ENCODE measurements at regions not wholly inside any gene's neighbourhood (a gene's known extent, or its start where the extent isn't known, plus 50 kb on each side); places are given as distances from the start of the nearest gene placed in this dataset.

GRCh38 chr11:42093541-42093940 is 634.1 kb upstream of the LRRC4C start:
- no peak for TF ChIP-seq CTCF (IDR thresholded peaks at IDR 0.05; ENCODE audit: poor library complexity, severe bottlenecking)
- no peaks in the 10 kb centered on the region for H3K9me3 ChIP-seq (ENCODE audit: severe bottlenecking)
- H3K27ac ChIP-seq (ENCODE audit: poor library complexity, severe bottlenecking): no peak overlapping the region
- H3K36me3 ChIP-seq (ENCODE audit: low read depth): no peaks in the 10 kb centered on the region
- H3K27me3 ChIP-seq (ENCODE audit: insufficient read depth, poor library complexity, severe bottlenecking): no peaks in the 10 kb centered on the region
- H3K4me1 ChIP-seq (ENCODE audit: insufficient read depth, poor library complexity, severe bottlenecking): no peaks in the 10 kb centered on the region
- no peak for ATAC-seq (ENCODE audit: low read depth)
- no peak overlapping the region for H3K4me3 ChIP-seq (ENCODE audit: severe bottlenecking)
- no peak for DNase-seq (ENCODE audit: low spot score)

- Histone ChIP-seq H3K27ac (ENCODE audit: poor library complexity, severe bottlenecking) (no peak overlapping the region), H3K9me3 (ENCODE audit: severe bottlenecking) (no peaks in the 10 kb centered on the region), H3K4me1 (ENCODE audit: insufficient read depth, poor library complexity, severe bottlenecking) (no peaks in the 10 kb centered on the region), H3K27me3 (ENCODE audit: insufficient read depth, poor library complexity, severe bottlenecking) (no peaks in the 10 kb centered on the region), H3K36me3 (ENCODE audit: low read depth) (no peaks in the 10 kb centered on the region), H3K4me3 (ENCODE audit: severe bottlenecking) (no peak overlapping the region)
- ATAC-seq (ENCODE audit: low read depth) (no peak), DNase-seq (ENCODE audit: low spot score) (no peak)
- no peak for TF ChIP-seq CTCF (IDR thresholded peaks at IDR 0.05; ENCODE audit: poor library complexity, severe bottlenecking)
Measured at GRCh38 chr11:42098075-42098474, 638.6 kb upstream of the LRRC4C start.

- H3K4me3 ChIP-seq (ENCODE audit: severe bottlenecking): no peak overlapping the region
- H3K27ac ChIP-seq (ENCODE audit: poor library complexity, severe bottlenecking): no peak overlapping the region
- no peak for DNase-seq (ENCODE audit: low spot score)
- H3K9me3 ChIP-seq (ENCODE audit: severe bottlenecking): no peaks in the 10 kb centered on the region
- ATAC-seq (ENCODE audit: low read depth): no peak
- H3K27me3 ChIP-seq (ENCODE audit: insufficient read depth, poor library complexity, severe bottlenecking): no peaks in the 10 kb centered on the region
- TF ChIP-seq CTCF (IDR thresholded peaks at IDR 0.05; ENCODE audit: poor library complexity, severe bottlenecking): no peak
- no peaks in the 10 kb centered on the region for H3K4me1 ChIP-seq (ENCODE audit: insufficient read depth, poor library complexity, severe bottlenecking)
- H3K36me3 ChIP-seq (ENCODE audit: low read depth): no peaks in the 10 kb centered on the region
Measured at GRCh38 chr11:42112866-42113265, 653.4 kb upstream of the LRRC4C start.

GRCh38 chr11:42114927-42115326 is 655.5 kb upstream of the LRRC4C start:
- no peak for TF ChIP-seq CTCF (IDR thresholded peaks at IDR 0.05; ENCODE audit: poor library complexity, severe bottlenecking)
- H3K9me3 ChIP-seq (ENCODE audit: severe bottlenecking): no peaks in the 10 kb centered on the region
- ATAC-seq (ENCODE audit: low read depth): no peak
- no peaks in the 10 kb centered on the region for H3K36me3 ChIP-seq (ENCODE audit: low read depth)
- H3K27me3 ChIP-seq (ENCODE audit: insufficient read depth, poor library complexity, severe bottlenecking): no peaks in the 10 kb centered on the region
- no peak overlapping the region for H3K4me3 ChIP-seq (ENCODE audit: severe bottlenecking)
- no peak overlapping the region for H3K27ac ChIP-seq (ENCODE audit: poor library complexity, severe bottlenecking)
- no peak for DNase-seq (ENCODE audit: low spot score)
- H3K4me1 ChIP-seq (ENCODE audit: insufficient read depth, poor library complexity, severe bottlenecking): no peaks in the 10 kb centered on the region

- no peaks in the 10 kb centered on the region for H3K27me3 ChIP-seq (ENCODE audit: insufficient read depth, poor library complexity, severe bottlenecking)
- ATAC-seq (ENCODE audit: low read depth) (no peak), DNase-seq (ENCODE audit: low spot score) (no peak)
- no peak for TF ChIP-seq CTCF (IDR thresholded peaks at IDR 0.05; ENCODE audit: poor library complexity, severe bottlenecking)
- H3K9me3 ChIP-seq (ENCODE audit: severe bottlenecking): no peaks in the 10 kb centered on the region
- no peaks in the 10 kb centered on the region for H3K36me3 ChIP-seq (ENCODE audit: low read depth)
- no peak overlapping the region for H3K27ac ChIP-seq (ENCODE audit: poor library complexity, severe bottlenecking)
- H3K4me3 ChIP-seq (ENCODE audit: severe bottlenecking): no peak overlapping the region
- H3K4me1 ChIP-seq (ENCODE audit: insufficient read depth, poor library complexity, severe bottlenecking): no peaks in the 10 kb centered on the region
Measured at GRCh38 chr11:42138454-42138853, 679.0 kb upstream of the LRRC4C start.
